NCI-H748 (cell line): ENCODE measurements at regions not wholly inside any gene's neighbourhood (a gene's known extent, or its start where the extent isn't known, plus 50 kb on each side); places are given as distances from the start of the nearest gene placed in this dataset.

Experiments used
- DNase-seq: peaks from one replicate; lab custom pipeline; 2025; ENCODE audit not compliant: unreplicated experiment; lab: John Stamatoyannopoulos, UW

- peak; percentile 40 for DNase-seq
Measured at GRCh38 chr2:71277536-71278103, 50.7 kb upstream of the PAIP2B start.

- DNase-seq = no peak
Measured at GRCh38 chr2:71277147-71277475, 50.2 kb upstream of the PAIP2B start.

- DNase-seq = peak; percentile 88
Measured at GRCh38 chr2:71276311-71277146, 49.6 kb upstream of the PAIP2B start.
